Neutrophil (primary cell): ENCODE measurements at regions not wholly inside any gene's neighbourhood (a gene's known extent, or its start where the extent isn't known, plus 50 kb on each side); places are given as distances from the start of the nearest gene placed in this dataset.

Source experiments
- H3K27ac ChIP-seq: fragments of 200-600 bp; sonication (generic); 2 replicates; pipeline ENCODE4 v1.5.1; 2016; ENCODE audit warnings: mild to moderate bottlenecking, moderate library complexity
- H3K27me3 ChIP-seq: fragments of 200-600 bp; sonication (generic); 2 replicates; pipeline ENCODE4 v1.6.0; 2016; ENCODE audit warnings: mild to moderate bottlenecking
- H3K36me3 ChIP-seq: fragments of 200-600 bp; sonication (generic); 2 replicates; pipeline ENCODE4 v1.5.1; 2017
- H3K4me1 ChIP-seq, 2 experiments: fragments of 200-600 bp in 1 of 2; sonication (generic) in 1 of 2; 1 replicate in 1 of 2; 2 replicates in 1 of 2; pipeline versions ENCODE4 v1.5.1 to v1.6.1; 2013 to 2016; ENCODE audit warnings: low read depth in 1 of 2, low read length in 1 of 2, mild to moderate bottlenecking in 1 of 2, moderate library complexity in 1 of 2; ENCODE audit not compliant: control insufficient read depth in 1 of 2, insufficient read depth in 1 of 2
- H3K4me3 ChIP-seq, 2 experiments: fragments of 200-600 bp in 1 of 2; sonication (generic) in 1 of 2; 1 replicate in 1 of 2; 2 replicates in 1 of 2; pipeline ENCODE4 v1.5.1; 2013 to 2016; ENCODE audit warnings: low read depth in 1 of 2, low read length in 1 of 2, mild to moderate bottlenecking in 1 of 2, moderate library complexity in 1 of 2
- H3K9me3 ChIP-seq: fragments of 200-600 bp; sonication (generic); 2 replicates; pipeline ENCODE4 v1.5.1; 2016
- CTCF ChIP-seq: fragments of 200-600 bp; sonication (generic); IDR thresholded peaks from 2 replicates; pipeline ENCODE4 v1.5.1; 2016; ENCODE audit warnings: antibody characterized with exemption

DNA sequence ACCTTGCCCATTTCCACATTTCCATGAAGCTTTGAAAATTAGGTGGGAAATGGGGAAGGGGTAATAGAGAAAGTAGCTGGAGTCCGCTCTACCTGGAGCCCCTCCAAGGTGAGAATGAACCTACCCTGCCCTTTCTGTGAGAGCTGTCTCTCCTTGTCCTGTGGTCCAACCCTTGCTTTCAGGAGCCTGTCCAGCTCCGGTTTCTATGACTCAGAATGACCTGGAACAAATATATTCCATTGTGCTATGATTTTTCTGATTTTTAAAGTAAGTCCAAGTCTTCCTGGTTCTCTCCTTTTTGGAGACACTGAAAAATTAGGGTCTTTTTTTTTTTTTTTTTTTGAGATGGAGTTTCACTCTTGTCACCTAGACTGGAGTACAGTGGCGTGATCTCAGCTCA is 89.1 kb upstream of the VASH1 start:
- Histone ChIP-seq H3K4me1 (no peaks in the 10 kb centered on the region), H3K36me3 (no peaks in the 10 kb centered on the region), H3K27me3 (peaks cover 31% of the 10 kb centered on the region)

GRCh38 chr14:76673261-76673660 is 88.0 kb upstream of the VASH1 start:
- TF ChIP-seq CTCF, result no peak
- Histone ChIP-seq H3K36me3 (no peaks in the 10 kb centered on the region), H3K9me3 (no peaks in the 10 kb centered on the region), H3K27me3 (peaks cover 21% of the 10 kb centered on the region), H3K4me1 (no peaks in the 10 kb centered on the region), H3K4me3 (no peak overlapping the region), H3K27ac (no peak overlapping the region)

More for the DNA sequence above, 89.1 kb upstream of the VASH1 start:
- no peak for TF ChIP-seq CTCF
- H3K4me3 ChIP-seq, result no peak overlapping the region
- H3K9me3 ChIP-seq, result no peaks in the 10 kb centered on the region
- H3K27ac ChIP-seq, result no peak overlapping the region

GRCh38 chr14:76675046-76675445 is 86.2 kb upstream of the VASH1 start:
- H3K36me3 ChIP-seq, result no peaks in the 10 kb centered on the region
- H3K4me3 ChIP-seq, result no peak overlapping the region
- no peak for TF ChIP-seq CTCF
- no peaks in the 10 kb centered on the region for H3K9me3 ChIP-seq
- H3K27me3 ChIP-seq, result peaks cover 20% of the 10 kb centered on the region
- H3K4me1 ChIP-seq, result no peaks in the 10 kb centered on the region
- H3K27ac ChIP-seq, result no peak overlapping the region

DNA sequence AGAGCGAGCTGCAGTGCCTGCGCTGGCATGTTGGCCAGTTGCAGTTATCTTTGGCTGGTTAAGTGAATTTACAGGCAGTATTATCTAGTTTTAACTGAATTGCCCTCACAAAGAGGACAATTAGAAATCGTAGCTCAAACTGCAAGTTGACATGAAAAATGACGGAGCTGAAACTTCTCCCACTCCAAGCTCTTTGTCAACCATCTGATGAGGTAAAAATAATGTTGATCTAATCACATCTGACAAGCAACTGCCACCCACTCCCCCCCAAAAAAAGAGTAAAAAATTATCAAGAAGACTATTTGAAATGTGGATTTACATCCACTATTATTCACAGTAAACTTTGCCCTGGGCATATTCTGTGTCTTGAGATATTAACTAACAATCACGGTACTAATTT is 84.7 kb upstream of the VASH1 start:
- H3K4me1 ChIP-seq, result no peaks in the 10 kb centered on the region
- H3K27me3 ChIP-seq, result peaks cover 12% of the 10 kb centered on the region
- H3K27ac ChIP-seq, result no peak overlapping the region
- no peaks in the 10 kb centered on the region for H3K36me3 ChIP-seq
- no peaks in the 10 kb centered on the region for H3K9me3 ChIP-seq
- H3K4me3 ChIP-seq, result no peak overlapping the region
- TF ChIP-seq CTCF, result no peak

- Histone ChIP-seq H3K36me3 (no peaks in the 10 kb centered on the region), H3K27ac (no peak overlapping the region), H3K4me1 (no peaks in the 10 kb centered on the region), H3K9me3 (peaks cover 6% of the 10 kb centered on the region), H3K27me3 (peaks cover 6% of the 10 kb centered on the region), H3K4me3 (no peak overlapping the region)
- no peak for TF ChIP-seq CTCF
Measured at GRCh38 chr14:76677534-76678145, 83.6 kb upstream of the VASH1 start.
